ENCODE measurements at regions not wholly inside any gene's neighbourhood (a gene's known extent, or its start where the extent isn't known, plus 50 kb on each side); places are given as distances from the start of the nearest gene placed in this dataset.
"Not testable (repeated sequence)": the region's sequence is repeated elsewhere in the genome, so short reads cannot be mapped to it uniquely, and the experiment has no call there.

GRCh38 chr21:7938223-7938622 is 2583.2 kb upstream of the TPTE start:
- not testable (repeated sequence) for TF ChIP-seq POLR2A, CTCF (IDR thresholded peaks at IDR 0.05)

All from upper lobe of left lung (tissue), 4 donors.